GM11168 (cell line): ENCODE measurements at regions not wholly inside any gene's neighbourhood (a gene's known extent, or its start where the extent isn't known, plus 50 kb on each side); places are given as distances from the start of the nearest gene placed in this dataset.
"Not testable (repeated sequence)": the region's sequence is repeated elsewhere in the genome, so short reads cannot be mapped to it uniquely, and the experiment has no call there.

ENCODE experiments used
- in situ Hi-C: fragments of 300-500 bp; cut with MboI; formaldehyde crosslinking; loops from one replicate; pipeline ENCODE4 v1.12.0; 2022; ENCODE audit warnings: low sequenced_read_pairs; ENCODE audit not compliant: unreplicated experiment

DNA sequence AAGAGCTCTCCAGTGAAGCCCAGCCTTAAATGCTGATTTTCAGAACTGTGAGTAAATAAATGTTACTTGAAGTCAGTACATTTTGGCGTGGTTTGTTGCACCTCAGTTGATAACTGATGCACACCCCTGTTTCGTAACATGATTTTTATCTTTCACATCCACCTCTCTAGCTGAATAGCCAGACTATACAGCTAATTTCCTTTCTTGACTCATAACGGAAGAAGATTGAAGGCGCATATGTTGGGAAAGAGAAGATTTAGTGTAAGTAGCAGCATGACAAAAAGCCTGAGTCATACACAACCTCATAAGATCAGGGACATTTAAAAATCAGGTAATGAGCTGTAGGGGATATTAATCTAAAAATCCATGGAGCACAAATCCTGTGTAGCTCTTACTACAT, 716.2 kb upstream of the ZP4 start:
- in situ Hi-C loops, result no loop called here

DNA sequence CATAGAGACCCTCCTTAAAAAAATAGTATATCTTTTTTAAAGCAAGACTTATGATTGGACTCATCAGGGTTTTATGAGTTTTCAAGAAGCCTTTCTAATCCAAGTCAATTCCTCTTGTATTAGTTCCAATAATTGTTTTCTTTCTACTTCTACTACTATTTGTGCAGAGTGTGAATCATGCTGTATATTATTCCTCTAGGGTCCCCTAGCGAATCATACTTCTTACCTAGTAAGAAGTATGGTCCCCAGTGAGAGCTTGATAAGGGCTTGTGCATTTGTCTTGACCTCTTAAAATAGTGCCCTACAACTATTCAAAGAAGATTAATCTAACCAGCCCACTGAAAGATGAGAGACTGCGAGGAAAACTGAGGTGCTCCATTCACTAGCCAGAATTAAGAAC, 715.7 kb upstream of the ZP4 start:
- in situ Hi-C loops, result no loop called here

DNA sequence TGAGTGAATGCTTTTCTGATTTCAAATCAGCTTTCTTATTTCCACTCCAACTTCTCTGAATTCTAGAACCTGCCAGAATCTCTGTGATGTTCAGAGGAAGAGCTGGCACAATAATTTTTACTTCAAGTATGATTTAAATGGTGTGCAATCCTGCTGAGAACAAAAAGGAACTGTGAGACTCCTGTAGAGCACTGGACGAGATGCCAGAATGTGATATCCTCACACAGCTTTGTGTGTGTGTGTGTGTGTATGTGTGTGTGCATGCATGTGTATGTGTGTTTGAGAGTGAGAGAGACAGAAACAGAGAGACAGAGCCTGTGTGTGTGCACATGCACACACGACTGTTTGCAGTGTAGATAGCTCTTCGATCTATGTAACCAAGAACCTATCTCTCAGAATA, 713.6 kb upstream of the ZP4 start:
- in situ Hi-C loops, result no loop called here

DNA sequence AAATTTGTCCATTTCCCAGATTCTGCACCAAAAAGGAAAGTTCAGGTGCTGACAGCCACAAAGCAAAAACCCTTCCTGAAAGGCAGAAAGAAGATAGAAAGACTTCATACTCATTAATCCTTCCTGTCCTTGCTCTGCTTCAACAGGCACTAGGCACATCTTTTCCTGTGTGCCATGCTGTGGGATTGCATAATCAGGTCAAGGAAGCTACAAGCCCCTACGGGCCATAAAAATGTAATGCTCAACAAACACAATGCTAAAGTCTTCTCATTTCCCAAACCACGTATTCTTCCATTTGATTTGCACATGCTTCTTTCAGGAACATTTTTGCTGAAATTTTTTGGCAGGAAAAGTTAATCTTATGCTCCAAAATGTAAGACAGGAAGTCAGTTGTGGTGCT, 710.9 kb upstream of the ZP4 start:
- in situ Hi-C loops, result not testable (repeated sequence)

DNA sequence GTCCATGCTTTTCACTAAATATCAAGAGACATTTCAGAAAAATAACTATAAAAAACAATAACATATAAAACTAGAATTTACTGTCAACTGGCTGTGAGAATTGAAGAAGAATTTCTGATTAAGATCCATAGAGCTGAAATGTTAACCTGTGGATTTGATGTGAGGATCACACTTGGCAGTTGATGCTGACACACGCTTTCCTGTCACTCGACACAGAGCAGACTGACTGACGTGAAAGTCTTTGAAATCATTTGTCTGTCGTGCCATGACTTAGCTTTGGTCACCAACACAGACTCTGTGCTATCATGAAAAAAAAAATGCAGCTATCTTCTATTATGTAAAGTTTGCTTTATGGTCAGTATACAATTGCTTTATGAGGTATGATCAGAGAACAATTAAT, 706.0 kb upstream of the ZP4 start:
- in situ Hi-C loops, result no loop called here

GRCh38 chr1:238592621-238593020, 701.9 kb upstream of the ZP4 start:
- in situ Hi-C loops, result no loop called here

DNA sequence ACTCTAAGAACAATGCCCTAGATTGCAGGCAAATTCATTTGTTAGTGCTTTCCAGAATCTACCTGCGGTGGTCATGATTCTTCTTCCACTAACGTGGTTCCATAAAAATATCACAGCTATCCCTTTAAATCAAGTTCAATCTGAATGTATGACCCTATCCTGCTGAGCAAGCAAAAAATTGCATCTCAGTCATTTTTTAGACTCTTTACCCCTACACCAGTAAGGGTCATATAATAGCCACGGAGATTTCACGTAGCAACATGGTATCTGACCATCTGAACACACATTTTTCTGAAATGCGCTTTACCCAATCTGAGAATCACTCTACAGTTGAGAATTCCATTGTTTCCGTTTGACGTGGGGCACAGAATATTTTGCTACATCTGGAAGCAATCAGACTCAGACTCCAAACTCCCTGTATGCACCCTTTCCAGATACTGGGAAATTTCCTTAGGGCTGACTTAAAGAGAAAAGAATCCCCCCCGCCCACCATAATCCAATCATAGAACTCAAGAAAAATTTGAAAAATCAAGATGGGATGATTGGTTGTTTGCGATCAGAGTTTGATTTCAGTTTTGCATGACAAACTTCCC, 699.2 kb upstream of the ZP4 start:
- in situ Hi-C loops, result no loop called here

GRCh38 chr1:238582816-238583215, 692.1 kb upstream of the ZP4 start:
- in situ Hi-C loops, result no loop called here

- in situ Hi-C loops, result no loop called here
Measured at GRCh38 chr1:238581332-238581731, 690.6 kb upstream of the ZP4 start.

DNA sequence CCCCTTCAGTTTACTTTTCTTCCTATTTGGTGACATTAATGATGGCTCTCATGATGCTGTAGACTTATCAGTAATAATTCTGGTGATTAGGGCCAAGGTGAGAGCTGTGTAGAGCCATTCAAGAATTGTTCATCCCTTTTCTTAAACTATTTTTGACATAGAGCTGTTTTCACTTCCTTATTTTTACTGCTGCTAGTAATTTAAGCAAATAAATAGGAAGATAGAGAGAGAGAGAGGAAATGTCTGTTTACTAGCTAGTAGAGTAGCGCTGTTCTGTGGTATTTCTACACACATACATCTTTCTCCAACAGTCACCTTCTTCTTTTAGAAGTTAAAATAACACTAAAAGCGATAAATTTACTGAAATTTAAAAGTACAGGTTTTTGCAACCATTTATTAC, 678.0 kb upstream of the ZP4 start:
- in situ Hi-C loops, result loop anchor here (25.0 kb wide), 1 partner anchor 1131 kb away; no protein-coding TSS in a partner anchor

- in situ Hi-C loops, result loop anchor here (25.0 kb wide), 1 partner anchor 1125 kb away; no protein-coding TSS in a partner anchor
Measured at GRCh38 chr1:238562341-238562740, 671.6 kb upstream of the ZP4 start.

GRCh38 chr1:238558746-238559145, 668.0 kb upstream of the ZP4 start:
- in situ Hi-C loops, result loop anchor here (25.0 kb wide), 1 partner anchor 1121 kb away; no protein-coding TSS in a partner anchor

- in situ Hi-C loops, result loop anchor here (25.0 kb wide), 1 partner anchor 1121 kb away; no protein-coding TSS in a partner anchor
Measured at GRCh38 chr1:238558156-238558555, 667.4 kb upstream of the ZP4 start.

GRCh38 chr1:238552271-238552670, 661.5 kb upstream of the ZP4 start:
- in situ Hi-C loops, result loop anchor here (25.0 kb wide), 1 partner anchor 1115 kb away; no protein-coding TSS in a partner anchor

DNA sequence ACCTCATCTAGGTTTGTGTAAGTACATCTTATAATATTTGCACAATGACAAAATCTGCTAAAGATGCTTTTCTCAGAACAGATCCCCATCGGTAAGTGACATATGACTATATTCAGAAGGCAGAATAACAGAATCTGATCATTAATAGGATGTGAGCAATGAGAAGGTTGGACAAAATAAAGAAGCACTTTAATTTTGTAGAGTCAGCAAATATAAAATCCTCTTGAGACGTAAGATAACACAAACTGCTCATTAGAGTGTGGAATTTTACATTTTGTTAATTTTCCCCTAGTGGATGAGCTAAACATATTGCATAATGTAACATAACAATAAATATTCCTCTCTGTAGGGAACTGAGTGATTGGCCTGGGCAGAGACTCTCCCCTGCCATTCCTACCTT, 658.4 kb upstream of the ZP4 start:
- in situ Hi-C loops, result no loop called here

DNA sequence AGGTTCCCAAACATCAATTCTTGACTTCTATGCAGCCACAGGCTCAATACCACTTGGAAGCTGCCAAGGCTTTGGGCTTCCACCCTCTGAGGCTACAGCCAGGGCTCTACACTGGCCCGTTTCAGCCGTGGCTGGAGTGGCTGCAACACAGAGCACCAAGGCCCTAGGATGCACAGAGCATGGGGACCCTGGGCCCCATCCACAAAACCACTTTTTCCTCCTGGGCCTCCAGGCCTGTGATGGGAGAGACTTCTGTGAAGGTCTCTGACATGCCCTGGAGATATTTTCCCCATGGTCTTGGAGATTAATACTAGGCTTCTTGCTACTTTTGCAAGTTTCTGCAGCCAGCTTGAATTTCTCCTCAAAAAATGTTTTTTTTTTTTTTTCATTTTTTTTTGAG, 655.4 kb upstream of the ZP4 start:
- in situ Hi-C loops, result no loop called here

DNA sequence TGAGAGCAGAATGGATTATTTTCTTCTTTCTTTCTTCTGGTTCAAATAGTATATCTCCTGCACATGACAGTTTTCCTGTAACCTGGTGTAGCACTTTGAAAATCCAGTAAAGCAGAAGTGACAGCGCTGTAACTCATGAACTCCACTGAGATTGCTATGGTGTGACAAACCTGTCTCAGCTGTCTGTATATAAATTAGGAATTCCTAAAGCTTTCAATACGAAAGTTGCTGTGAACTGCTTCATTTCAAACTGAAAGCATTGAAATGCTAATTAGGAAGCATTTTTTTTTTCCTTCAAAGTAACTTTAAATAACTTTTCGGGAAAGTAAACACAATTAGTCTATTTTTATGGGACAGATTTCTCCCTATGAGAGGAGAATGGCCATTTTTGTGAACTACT, 646.9 kb upstream of the ZP4 start:
- in situ Hi-C loops, result no loop called here

DNA sequence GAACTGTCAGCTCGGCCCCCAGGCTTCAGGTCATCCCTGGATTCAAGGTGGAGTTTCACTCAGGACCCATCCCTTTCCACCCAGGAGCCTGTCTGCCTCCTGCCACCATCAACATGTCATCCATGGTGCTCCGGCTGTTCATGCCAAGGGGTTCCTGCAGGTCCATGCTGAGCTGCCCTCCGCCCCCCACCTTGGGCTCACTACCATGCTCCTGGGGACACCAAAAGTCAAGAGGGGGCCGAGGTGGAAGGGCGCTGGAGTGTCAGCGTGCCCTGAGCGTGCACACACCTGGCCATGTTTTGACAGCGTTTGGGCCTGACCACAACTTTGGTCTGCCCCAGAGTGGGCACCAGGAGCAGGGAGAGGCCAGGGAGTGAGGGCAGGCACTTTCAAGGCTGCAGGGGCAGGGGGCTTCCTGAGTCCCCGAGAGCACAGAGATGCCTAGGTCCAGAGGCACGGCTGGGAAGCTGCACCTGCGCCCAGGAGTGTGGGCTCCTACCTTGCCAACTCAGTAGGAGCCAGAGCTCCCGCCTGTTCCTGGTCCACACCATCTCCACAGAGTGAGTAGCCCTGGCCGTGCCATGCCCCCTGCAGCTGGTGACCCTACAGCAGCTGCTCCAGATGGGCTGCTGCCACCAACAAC, 639.6 kb upstream of the ZP4 start:
- in situ Hi-C loops, result no loop called here

GRCh38 chr1:238517711-238518110, 627.0 kb upstream of the ZP4 start:
- in situ Hi-C loops, result no loop called here

GRCh38 chr1:238501290-238501689, 610.6 kb upstream of the ZP4 start:
- in situ Hi-C loops, result no loop called here

DNA sequence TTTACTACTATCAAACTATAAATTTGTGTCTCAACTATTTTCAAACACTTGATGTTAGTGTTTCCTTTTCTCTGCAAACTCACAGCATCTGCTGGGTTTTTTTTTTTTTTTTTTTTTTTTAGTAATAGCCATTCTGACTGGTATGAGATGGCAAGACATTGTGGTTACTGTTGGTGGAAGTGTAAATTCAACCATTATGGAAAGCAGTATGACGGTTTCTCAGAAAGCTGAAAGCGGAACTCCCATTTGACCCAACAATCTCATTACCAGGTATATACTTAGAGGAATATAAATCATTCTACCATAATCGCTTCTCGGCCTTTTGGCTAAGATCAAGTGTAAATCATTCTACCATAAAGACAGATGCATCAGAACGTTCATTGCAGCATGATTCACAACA, 608.3 kb upstream of the ZP4 start:
- in situ Hi-C loops, result no loop called here

- in situ Hi-C loops, result no loop called here
Measured at GRCh38 chr1:238492271-238492670, 601.5 kb upstream of the ZP4 start.
